K562 (cell line): ENCODE measurements at regions not wholly inside any gene's neighbourhood (a gene's known extent, or its start where the extent isn't known, plus 50 kb on each side); places are given as distances from the start of the nearest gene placed in this dataset.

Experiments
- ATAC-seq: fragments of 200-7000 bp; cut with Tn5 transposase; 3 replicates; pipeline ENCODE4 v1.9.1; 2020; ENCODE audit warnings: moderate library complexity
- BruUV-seq: library from RNA; stranded (reverse); fragments of 400-500 nt; replicated peaks from 2 replicates; lab custom pipeline; 2021; lab: Mats Ljungman, UMichigan
- CTCF ChIA-PET: fragments of 300-600 bp; formaldehyde crosslinking; extraction: SDS; loops from one replicate; lab custom pipeline; 2021; ENCODE audit warnings: low intra/inter-chr PET ratio; lab: Yijun Ruan, JAX
- POLR2A ChIA-PET: fragments of 300-600, 350-650 bp; sonication (Branson Sonifier 250); formaldehyde crosslinking; extraction: SDS; loops from one replicate; lab custom pipeline; 2021; ENCODE audit warnings: antibody characterized with exemption, inconsistent platforms; lab: Yijun Ruan, JAX
- DNase-seq, 4 experiments: peaks; one replicate each; pipeline versions ENCODE4 v3.0.0 to v3.0.0-alpha.2; 2011 to 2018; ENCODE audit warnings: low spot score in 3 of 4, mixed read lengths in 3 of 4; ENCODE audit errors: extremely low read depth in 1 of 4
- FAIRE-seq: peaks from 2 replicates; lab custom pipeline; 2011; peaks lifted over from hg19 to GRCh38; lab: Jason Lieb, UNC
- H2AFZ ChIP-seq: 2 replicates; pipeline ENCODE4 v1.6.0; 2011; ENCODE audit warnings: low read depth, low read length, control low read depth, inconsistent platforms
- H3K27ac ChIP-seq: fragments of 200-600 bp; 3 replicates; pipeline ENCODE4 v1.8.0; 2011; ENCODE audit warnings: low read depth, mild to moderate bottlenecking, control low read depth, inconsistent platforms, low read length, moderate library complexity, mixed read lengths; ENCODE audit errors: extremely low read depth
- H3K27me3 ChIP-seq, 2 experiments: fragments of 300-600 bp in 1 of 2; 2 replicates in 1 of 2; 3 replicates in 1 of 2; pipeline versions ENCODE4 v1.6.0 to v1.8.0; 2011; ENCODE audit warnings: inconsistent platforms in 2 of 2, low read length in 2 of 2, mild to moderate bottlenecking in 1 of 2, mixed read lengths in 1 of 2, moderate library complexity in 1 of 2; ENCODE audit not compliant: control insufficient read depth in 2 of 2, insufficient read depth in 2 of 2
- H3K36me3 ChIP-seq: fragments of 300-600 bp; 3 replicates; pipeline ENCODE4 v1.8.0; 2011; ENCODE audit warnings: mild to moderate bottlenecking, low read length, inconsistent platforms; ENCODE audit not compliant: control insufficient read depth, insufficient read depth
- H3K4me1 ChIP-seq, 2 experiments: fragments of 200-600 bp in 1 of 2; replicated peaks in 1 of 2; 2 replicates in 1 of 2; 3 replicates in 1 of 2; pipeline versions ENCODE4 v1.5.1 to v1.8.0; 2011; ENCODE audit warnings: inconsistent platforms in 2 of 2, low read length in 2 of 2, mild to moderate bottlenecking in 1 of 2, mixed read lengths in 1 of 2, moderate library complexity in 1 of 2; ENCODE audit not compliant: control insufficient read depth in 2 of 2, insufficient read depth in 2 of 2
- H3K4me2 ChIP-seq: 2 replicates; pipeline ENCODE4 v1.6.1; 2011; ENCODE audit warnings: low read length, control low read depth, inconsistent platforms, mixed read lengths; ENCODE audit not compliant: insufficient read depth
- H3K4me3 ChIP-seq: fragments of 200-600 bp; sonication (generic), shearing (Covaris generic); 2 replicates; pipeline ENCODE4 v1.5.1; 2016; ENCODE audit warnings: control low read depth, inconsistent platforms
- H3K79me2 ChIP-seq: fragments of 200-600 bp; 3 replicates; pipeline ENCODE4 v1.8.0; 2011; ENCODE audit warnings: low read length, inconsistent platforms; ENCODE audit not compliant: control insufficient read depth, insufficient read depth
- H3K9ac ChIP-seq, 2 experiments: 2 replicates each; pipeline versions ENCODE4 v1.6.0 to v1.6.1; 2011; ENCODE audit warnings: low read depth in 2 of 2, low read length in 2 of 2, control low read depth in 1 of 2, inconsistent platforms in 1 of 2, mild to moderate bottlenecking in 1 of 2, mixed read lengths in 1 of 2; ENCODE audit not compliant: insufficient read depth in 1 of 2
- H3K9me1 ChIP-seq: one replicate; pipeline ENCODE4 v1.6.0; 2011; ENCODE audit warnings: inconsistent platforms, mild to moderate bottlenecking, low read length, moderate library complexity; ENCODE audit not compliant: control insufficient read depth, insufficient read depth
- H3K9me3 ChIP-seq: replicated peaks from 2 replicates; pipeline ENCODE4 v1.5.1; 2011; ENCODE audit warnings: low read depth, low read length, inconsistent platforms; ENCODE audit not compliant: control insufficient read depth, insufficient read depth
- H4K20me1 ChIP-seq: replicated peaks from 2 replicates; pipeline ENCODE4 v1.6.1; 2011; ENCODE audit warnings: low read length, inconsistent platforms, mixed read lengths; ENCODE audit not compliant: control insufficient read depth, insufficient read depth
- ARID2 ChIP-seq: fragments of 450-650 bp; IDR thresholded peaks from 2 replicates; pipeline ENCODE4 v1.6.1; 2017; ENCODE audit warnings: antibody characterized with exemption, mild to moderate bottlenecking
- EGR1 ChIP-seq: fragments of 450-650 bp; conservative IDR thresholded peaks from 2 replicates; pipeline ENCODE4 v1.6.1; 2017; ENCODE audit warnings: mild to moderate bottlenecking
- FOXP1 ChIP-seq: sonication (generic); formaldehyde crosslinking; IDR thresholded peaks from 2 replicates; pipeline ENCODE4 v1.8.0; 2022; ENCODE audit warnings: mild to moderate bottlenecking, missing genetic modification reagents
- MAZ ChIP-seq, 2 experiments: fragments of 450-650 bp in 1 of 2; sonication (generic) in 1 of 2; formaldehyde crosslinking; IDR thresholded peaks in 1 of 2; conservative IDR thresholded peaks in 1 of 2; 2 replicates each; pipeline versions ENCODE4 v1.4.0 to v1.5.0; 2020; ENCODE audit warnings: mild to moderate bottlenecking in 1 of 2, missing genetic modification reagents in 1 of 2
- MTA3 ChIP-seq: fragments of 450-650 bp; formaldehyde crosslinking; IDR thresholded peaks from 2 replicates; pipeline ENCODE4 v1.6.1; 2017; ENCODE audit warnings: mild to moderate bottlenecking, borderline replicate concordance
- NCOA2 ChIP-seq, 2 experiments: fragments of 450-650 bp; IDR thresholded peaks; 2 replicates each; pipeline ENCODE4 v1.6.1; 2018; ENCODE audit warnings: mild to moderate bottlenecking in 2 of 2, moderate library complexity in 1 of 2; ENCODE audit not compliant: partially characterized antibody in 2 of 2
- PHB2 ChIP-seq: fragments of 450-650 bp; IDR thresholded peaks from 2 replicates; pipeline ENCODE4 v1.6.1; 2017; ENCODE audit warnings: low read depth
- SLC30A9 ChIP-seq: fragments of 250-450 bp; sonication (Bioruptor Pico); IDR thresholded peaks from 2 replicates; pipeline ENCODE4 v1.8.0; 2022; ENCODE audit warnings: mild to moderate bottlenecking, moderate library complexity
- ZNF174 ChIP-seq: fragments of 250-450 bp; sonication (Bioruptor Pico); IDR thresholded peaks from 2 replicates; pipeline ENCODE4 v1.4.0; 2020; ENCODE audit warnings: mild to moderate bottlenecking
- ZNF274 ChIP-seq: IDR thresholded peaks from 2 replicates; pipeline ENCODE4 v1.6.1; 2011; ENCODE audit warnings: low read depth, mild to moderate bottlenecking, low read length, moderate library complexity, borderline replicate concordance
- ZNF561 ChIP-seq: fragments of 450-650 bp; formaldehyde crosslinking; conservative IDR thresholded peaks from 2 replicates; pipeline ENCODE4 v1.4.0; 2020; ENCODE audit warnings: mild to moderate bottlenecking, moderate library complexity
- ZNF644 ChIP-seq: fragments of 200-800 bp; sonication (Bioruptor generic); IDR thresholded peaks from 2 replicates; pipeline ENCODE4 v1.6.1; 2016; ENCODE audit warnings: low read depth, missing genetic modification characterization, missing compliant biosample characterization
- WGBS: fragments of 100-300 bp; shearing (Covaris generic); methylation state at CpG from one replicate; pipeline ENCODE4 v1.1.6; 2016; ENCODE audit warnings: low coverage, mixed read lengths; ENCODE audit not compliant: insufficient coverage; ENCODE audit errors: missing lambda C conversion rate; 5-methylcytosine and 5-hydroxymethylcytosine counted together
- in situ Hi-C: fragments of 300-500 bp; cut with MboI; formaldehyde crosslinking; loops from 4 replicates; pipeline ENCODE4 v1.15.0; 2018; ENCODE audit warnings: inconsistent platforms, mixed read lengths
- intact Hi-C: fragments of 100-400 bp; cut with micrococcal nuclease; formaldehyde crosslinking; loops from 2 replicates; pipeline ENCODE4 v1.14.2; 2022
- TF ChIP-seq, protein P1 (sequence below): sonication (generic); formaldehyde crosslinking; IDR thresholded peaks from 2 replicates; pipeline ENCODE4 v1.8.1; 2022; ENCODE audit warnings: missing genetic modification reagents
- TF ChIP-seq, protein P2 (sequence below): fragments of 150-350 bp; IDR thresholded peaks from 2 replicates; pipeline ENCODE4 v1.6.1; 2014; ENCODE audit warnings: low read depth, mild to moderate bottlenecking, low read length, borderline replicate concordance

DNA sequence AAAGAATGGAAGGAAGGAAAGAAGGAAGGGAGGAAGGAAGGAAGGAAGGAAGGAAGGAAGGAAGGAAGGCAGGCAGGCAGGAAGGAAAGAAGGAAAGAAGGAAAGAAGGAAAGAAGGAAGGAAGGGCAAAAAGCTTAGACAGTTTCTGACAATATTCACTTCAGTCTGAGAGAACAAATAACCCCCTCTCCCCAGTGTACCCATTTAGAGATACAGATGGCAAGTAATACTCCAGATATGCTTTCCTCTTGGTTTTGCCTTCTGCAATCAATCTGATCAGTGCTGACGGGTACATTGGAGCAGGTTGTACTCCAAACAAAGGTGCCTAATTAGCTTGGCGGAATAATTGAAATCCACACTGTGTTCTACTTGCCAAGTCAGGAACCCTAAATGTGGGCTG, 534.6 kb upstream of the TMEFF2 start:
- ChIA-PET CTCF (no interaction called here), POLR2A (no interaction called here)
- no peak overlapping the region for H3K9ac ChIP-seq
- H3K27ac ChIP-seq, result no peak overlapping the region
- no peaks in the 10 kb centered on the region for H3K27me3 ChIP-seq
- no peaks in the 10 kb centered on the region for H3K4me1 ChIP-seq
- no peak overlapping the region for H2AFZ ChIP-seq
- no peak overlapping the region for H3K4me2 ChIP-seq
- no TSS peak for BruUV-seq
- in situ Hi-C loops, result no loop called here
- H3K4me3 ChIP-seq, result no peak overlapping the region
- no peaks in the 10 kb centered on the region for H3K9me1 ChIP-seq
- no peak for ATAC-seq
- WGBS, result 7% methylated on average over 2 of the region's 2 CpGs
- FAIRE-seq, result no peak
- intact Hi-C loops, result no loop called here
- no peaks in the 10 kb centered on the region for H4K20me1 ChIP-seq
- no peaks in the 10 kb centered on the region for H3K79me2 ChIP-seq
- no peak for DNase-seq
- no peaks in the 10 kb centered on the region for H3K36me3 ChIP-seq
- TF ChIP-seq, protein P1, sequence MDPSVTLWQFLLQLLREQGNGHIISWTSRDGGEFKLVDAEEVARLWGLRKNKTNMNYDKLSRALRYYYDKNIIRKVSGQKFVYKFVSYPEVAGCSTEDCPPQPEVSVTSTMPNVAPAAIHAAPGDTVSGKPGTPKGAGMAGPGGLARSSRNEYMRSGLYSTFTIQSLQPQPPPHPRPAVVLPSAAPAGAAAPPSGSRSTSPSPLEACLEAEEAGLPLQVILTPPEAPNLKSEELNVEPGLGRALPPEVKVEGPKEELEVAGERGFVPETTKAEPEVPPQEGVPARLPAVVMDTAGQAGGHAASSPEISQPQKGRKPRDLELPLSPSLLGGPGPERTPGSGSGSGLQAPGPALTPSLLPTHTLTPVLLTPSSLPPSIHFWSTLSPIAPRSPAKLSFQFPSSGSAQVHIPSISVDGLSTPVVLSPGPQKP (CRISPR knock-in tag), result no peak
- TF ChIP-seq ZNF174 (CRISPR knock-in tag), result no peak
- no peak for TF ChIP-seq PHB2
- no peak for TF ChIP-seq EGR1
- no peak for TF ChIP-seq ZNF644 (tag)
- no peak for TF ChIP-seq NCOA2 (IDR thresholded peaks at IDR 0.05; ENCODE audit: partially characterized antibody in 2 of 2)
- H3K9me3 ChIP-seq, result no peaks in the 10 kb centered on the region

DNA sequence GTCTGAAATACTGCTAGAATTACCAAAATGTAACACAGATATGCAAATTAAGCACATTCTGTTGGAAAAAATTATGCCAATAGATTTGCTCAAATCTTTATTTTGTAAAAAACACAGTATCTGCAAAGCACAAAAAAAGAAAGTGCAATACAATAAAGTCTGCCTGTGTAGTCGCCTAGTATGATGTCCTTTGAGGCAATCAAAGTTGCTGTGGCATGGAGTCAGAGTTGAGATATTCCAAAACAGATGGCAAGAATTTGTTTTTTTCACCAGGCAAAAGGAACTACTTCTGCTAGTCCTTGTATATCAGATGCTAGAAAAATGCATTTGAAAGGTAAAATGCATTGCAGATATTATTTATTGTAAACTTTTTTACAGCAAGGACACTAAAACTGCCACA, 531.3 kb upstream of the TMEFF2 start:
- H4K20me1 ChIP-seq, result no peaks in the 10 kb centered on the region
- H3K27me3 ChIP-seq, result no peaks in the 10 kb centered on the region
- no peaks in the 10 kb centered on the region for H3K9me3 ChIP-seq
- no peaks in the 10 kb centered on the region for H3K9me1 ChIP-seq
- H3K79me2 ChIP-seq, result no peaks in the 10 kb centered on the region
- no peaks in the 10 kb centered on the region for H3K4me1 ChIP-seq
- no peaks in the 10 kb centered on the region for H3K36me3 ChIP-seq
- no peak overlapping the region for H3K4me2 ChIP-seq
- FAIRE-seq (no peak), ATAC-seq (no peak), DNase-seq (no peak)
- in situ Hi-C loops (no loop called here), intact Hi-C loops (no loop called here)
- no peak overlapping the region for H3K27ac ChIP-seq
- 0% methylated on average over 1 of the region's 1 CpG for WGBS
- no peak overlapping the region for H3K9ac ChIP-seq
- no peak overlapping the region for H3K4me3 ChIP-seq
- no TSS peak for BruUV-seq
- H2AFZ ChIP-seq, result no peak overlapping the region
- CTCF ChIA-PET, result no interaction called here
- POLR2A ChIA-PET, result no interaction called here
- TF ChIP-seq FOXP1 (CRISPR knock-in tag) (no peak), ZNF274 (no peak), SLC30A9 (CRISPR knock-in tag) (no peak), ARID2 (no peak), ZNF561 (CRISPR knock-in tag) (no peak), MAZ (CRISPR knock-in tag; conservative IDR thresholded peaks at IDR 0.05 in 1 of 2, IDR thresholded peaks at IDR 0.05 in 1 of 2) (no peak), MTA3 (no peak)
- TF ChIP-seq, protein P2, sequence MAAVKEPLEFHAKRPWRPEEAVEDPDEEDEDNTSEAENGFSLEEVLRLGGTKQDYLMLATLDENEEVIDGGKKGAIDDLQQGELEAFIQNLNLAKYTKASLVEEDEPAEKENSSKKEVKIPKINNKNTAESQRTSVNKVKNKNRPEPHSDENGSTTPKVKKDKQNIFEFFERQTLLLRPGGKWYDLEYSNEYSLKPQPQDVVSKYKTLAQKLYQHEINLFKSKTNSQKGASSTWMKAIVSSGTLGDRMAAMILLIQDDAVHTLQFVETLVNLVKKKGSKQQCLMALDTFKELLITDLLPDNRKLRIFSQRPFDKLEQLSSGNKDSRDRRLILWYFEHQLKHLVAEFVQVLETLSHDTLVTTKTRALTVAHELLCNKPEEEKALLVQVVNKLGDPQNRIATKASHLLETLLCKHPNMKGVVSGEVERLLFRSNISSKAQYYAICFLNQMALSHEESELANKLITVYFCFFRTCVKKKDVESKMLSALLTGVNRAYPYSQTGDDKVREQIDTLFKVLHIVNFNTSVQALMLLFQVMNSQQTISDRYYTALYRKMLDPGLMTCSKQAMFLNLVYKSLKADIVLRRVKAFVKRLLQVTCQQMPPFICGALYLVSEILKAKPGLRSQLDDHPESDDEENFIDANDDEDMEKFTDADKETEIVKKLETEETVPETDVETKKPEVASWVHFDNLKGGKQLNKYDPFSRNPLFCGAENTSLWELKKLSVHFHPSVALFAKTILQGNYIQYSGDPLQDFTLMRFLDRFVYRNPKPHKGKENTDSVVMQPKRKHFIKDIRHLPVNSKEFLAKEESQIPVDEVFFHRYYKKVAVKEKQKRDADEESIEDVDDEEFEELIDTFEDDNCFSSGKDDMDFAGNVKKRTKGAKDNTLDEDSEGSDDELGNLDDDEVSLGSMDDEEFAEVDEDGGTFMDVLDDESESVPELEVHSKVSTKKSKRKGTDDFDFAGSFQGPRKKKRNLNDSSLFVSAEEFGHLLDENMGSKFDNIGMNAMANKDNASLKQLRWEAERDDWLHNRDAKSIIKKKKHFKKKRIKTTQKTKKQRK, result no peak
